HG03575 (cell line): ENCODE measurements at regions not wholly inside any gene's neighbourhood (a gene's known extent, or its start where the extent isn't known, plus 50 kb on each side); places are given as distances from the start of the nearest gene placed in this dataset.
"Not testable (repeated sequence)": the region's sequence is repeated elsewhere in the genome, so short reads cannot be mapped to it uniquely, and the experiment has no call there.

Experiments
- ATAC-seq: cut with Tn5 transposase; IDR thresholded peaks from one replicate; pipeline ENCODE4 v1.9.1; 2021; ENCODE audit not compliant: unreplicated experiment, insufficient number of reproducible peaks, low FRiP score; ENCODE audit errors: extremely low read depth

DNA sequence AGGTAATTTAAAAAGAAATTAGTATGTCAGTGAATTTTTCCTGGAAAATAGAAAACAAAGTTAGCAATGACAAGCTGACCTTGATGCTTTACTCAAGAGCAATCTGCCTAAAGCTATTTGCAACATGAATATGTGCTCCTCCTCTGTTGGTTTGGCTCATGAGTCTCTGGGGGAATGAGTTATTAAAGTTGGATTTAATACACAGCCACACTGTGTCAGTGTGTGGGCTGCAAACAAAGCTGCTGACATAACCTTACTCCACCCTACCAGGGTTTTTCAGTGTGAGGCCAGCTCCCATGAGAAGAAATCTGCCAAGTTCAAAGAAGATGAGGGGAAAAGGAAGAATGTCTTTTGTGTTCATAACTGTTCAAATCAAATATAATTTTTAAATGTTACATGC, 280.5 kb downstream of the TLL1 start:
- no peak for ATAC-seq

DNA sequence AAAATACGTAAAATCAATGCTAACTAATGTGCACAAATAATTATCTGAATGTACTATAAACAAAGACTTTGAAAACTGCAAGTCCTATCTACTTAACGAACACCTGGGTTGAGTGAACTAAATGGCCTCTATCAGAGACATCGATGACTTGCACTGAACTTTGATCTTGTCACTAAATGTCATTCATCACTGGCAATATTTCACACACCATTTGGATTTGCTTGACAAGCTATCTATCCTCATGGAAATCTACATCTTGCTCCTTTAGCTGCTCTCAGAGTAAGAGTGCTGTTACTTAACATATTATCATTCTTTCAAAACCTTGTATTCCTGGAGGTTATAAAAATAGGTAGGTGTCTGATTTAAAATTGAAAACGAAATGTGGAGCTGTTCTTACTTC, 289.3 kb downstream of the TLL1 start:
- ATAC-seq = no peak

DNA sequence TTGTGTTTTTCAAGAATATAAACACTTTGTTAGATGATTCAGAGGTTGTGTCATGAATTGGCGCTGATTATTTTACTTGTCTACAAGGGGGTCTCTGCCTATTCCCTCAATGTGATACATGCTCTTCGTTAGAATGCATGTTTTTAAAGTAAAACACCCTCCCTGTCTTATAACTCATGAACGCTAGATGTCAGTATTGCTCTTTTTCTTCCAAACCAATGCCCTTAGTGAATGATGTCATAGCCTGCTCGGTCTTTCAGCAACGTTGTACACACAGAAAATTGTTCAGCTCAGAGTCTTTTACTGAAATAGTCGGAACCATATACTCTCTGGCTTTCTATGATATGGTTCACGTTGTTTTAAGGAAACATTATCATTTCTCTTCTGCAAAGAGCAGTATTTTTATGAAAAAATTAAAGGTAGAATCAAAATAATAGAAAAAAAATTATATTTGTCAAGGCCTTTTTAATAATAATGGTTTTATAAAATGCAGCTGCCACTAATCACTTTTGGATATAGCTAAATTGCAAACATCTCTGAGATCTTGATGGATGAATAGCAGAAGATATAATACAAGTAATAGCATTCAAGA, 292.9 kb downstream of the TLL1 start:
- peak; percentile 95 for ATAC-seq

DNA sequence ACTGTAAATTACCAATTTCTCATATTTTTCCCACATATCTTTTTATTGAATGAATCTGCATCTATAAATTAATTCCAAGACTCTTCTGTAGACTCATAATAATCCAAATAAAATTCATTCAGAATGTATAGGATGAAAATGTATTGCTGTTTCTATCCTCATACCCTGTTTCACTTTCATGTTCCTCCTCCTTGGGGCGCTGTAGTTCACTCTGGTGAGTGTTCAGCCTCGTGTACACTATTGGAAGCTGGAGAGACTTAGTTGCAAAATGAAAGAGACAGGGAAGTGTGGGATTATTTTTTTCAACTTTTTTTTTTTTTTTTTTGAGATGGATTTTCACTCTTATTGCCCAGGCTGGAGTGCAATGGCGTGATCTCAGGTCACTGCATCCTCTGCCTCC, 296.1 kb downstream of the TLL1 start:
- ATAC-seq = no peak

DNA sequence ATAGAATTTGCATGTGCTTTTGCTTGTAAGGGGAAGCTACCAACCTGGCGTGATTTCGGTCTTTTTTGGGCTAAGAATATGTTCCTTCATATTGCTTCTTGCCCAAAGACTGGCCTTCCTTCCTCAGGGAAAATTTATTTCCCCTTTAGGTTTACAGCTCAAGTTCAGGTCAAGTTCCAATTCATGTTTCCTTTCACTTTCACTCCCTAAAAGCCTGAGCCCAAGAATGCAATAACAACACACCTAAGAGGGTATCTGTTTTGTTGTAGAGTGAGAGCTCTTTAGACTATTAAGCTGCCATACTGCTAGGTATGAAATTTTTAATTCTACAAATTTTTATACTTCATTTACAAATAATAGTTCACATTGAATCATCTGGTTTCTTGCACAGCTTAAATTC, 299.6 kb downstream of the TLL1 start:
- no peak for ATAC-seq

DNA sequence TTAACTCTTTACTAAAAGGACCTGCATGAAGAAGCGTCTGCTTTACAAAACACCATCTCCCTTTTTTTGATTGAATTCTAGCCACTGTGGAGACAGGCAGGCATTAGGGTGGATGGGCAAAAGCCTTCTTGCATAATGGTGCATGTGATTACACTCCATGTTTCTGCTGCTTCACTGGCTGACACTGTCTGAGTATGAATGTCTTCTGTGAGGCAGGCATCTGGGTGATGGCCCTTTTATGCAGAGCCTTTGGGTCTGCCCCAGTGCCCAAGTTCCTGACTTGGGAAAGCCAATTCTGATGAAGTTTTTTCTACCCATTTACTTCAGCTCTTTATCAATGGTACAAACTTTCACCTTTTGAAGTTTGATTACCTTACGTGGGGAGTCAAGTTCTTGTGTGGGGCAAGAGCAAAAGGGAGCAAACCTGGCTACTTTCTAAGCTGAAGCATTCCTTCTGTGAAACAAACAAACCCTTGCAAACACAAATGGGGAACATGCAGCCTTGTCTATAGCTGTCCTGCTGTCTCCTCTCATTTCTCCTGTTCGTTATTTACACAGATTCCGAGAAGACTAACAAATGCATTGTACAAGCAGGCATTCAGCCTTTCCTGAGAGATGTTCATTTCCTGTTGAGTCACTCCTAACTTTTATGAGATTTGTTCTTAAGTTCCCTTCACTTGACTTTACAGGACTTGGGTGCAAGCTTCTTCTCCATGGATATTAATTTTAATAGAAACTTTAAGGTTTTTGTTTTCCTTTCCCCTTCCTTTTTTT, 301.9 kb downstream of the TLL1 start:
- no peak for ATAC-seq

DNA sequence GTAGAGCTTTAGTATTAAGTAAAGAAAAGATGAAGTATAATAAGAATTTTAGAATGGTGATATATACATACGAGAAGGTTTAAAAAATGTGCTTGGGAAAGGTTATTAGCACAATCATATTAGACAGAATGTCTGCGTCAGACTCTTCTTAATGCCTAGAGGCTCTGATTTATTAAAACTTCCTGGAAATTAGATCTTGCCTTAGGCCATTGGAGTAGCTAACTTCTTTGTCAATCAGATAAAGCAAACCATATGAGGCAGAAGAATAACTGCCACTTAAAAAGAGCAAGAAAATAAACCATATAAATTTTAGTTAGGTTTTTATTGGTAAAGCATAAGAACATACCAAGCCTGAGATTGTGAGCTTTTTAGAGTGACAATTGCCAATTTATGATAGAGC, 309.1 kb downstream of the TLL1 start:
- no peak for ATAC-seq

DNA sequence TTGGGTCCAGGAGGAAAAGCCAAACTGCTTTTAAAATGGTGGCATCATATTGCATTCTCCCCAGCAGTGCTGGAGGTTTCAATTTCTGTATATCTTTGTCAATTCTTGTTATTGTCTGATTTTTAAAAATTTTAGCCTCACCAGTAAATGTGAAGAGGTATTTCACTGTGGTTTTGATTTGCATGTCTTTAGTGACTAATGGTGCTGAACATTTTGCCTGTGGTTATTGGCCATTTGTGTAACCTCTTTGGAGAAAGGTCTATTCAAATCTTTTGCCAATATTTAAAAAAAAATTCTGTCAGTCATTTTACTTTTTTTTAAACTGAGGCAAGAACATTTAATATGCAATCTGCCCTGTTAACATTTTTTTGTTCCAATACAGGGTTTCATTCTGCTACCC, 322.1 kb downstream of the TLL1 start:
- no peak for ATAC-seq

DNA sequence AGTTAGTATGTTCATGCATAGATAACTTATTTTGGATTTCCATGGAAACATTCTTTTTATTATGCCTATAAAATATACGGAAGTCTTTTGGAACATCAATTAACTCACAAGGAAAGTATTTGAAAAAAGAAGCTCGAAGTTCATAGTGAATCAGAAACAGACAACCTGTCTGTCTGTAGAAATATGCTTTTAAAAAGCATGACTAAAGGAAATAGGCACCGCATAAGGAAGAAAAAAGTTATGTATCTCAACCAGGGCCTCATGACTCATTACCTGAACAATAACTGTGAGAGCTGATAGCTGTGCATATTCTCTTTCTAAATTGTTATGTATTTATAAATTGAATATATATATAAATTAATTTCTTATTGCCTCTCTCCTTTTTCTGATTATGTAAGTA, 324.1 kb downstream of the TLL1 start:
- no peak for ATAC-seq

DNA sequence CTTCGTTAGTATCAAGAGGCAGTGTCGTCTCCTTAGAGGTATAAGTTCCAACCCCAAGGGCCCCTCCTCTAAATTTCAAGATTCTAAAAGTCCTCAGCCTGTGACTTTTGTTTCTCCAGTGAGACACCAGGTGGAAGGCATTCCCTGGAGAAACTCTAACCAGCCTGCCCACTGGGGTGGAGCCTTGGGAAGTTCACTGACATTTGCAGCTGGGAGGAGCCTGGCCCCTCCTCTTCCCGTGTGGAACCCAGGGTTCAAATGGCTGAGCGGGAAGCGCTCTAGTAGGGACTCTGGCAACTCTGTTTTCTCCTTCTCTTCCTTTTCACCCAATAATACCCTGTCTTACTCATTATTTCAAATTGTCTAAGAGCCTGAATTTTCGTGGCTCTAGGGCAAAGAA, 325.0 kb downstream of the TLL1 start:
- no peak for ATAC-seq

DNA sequence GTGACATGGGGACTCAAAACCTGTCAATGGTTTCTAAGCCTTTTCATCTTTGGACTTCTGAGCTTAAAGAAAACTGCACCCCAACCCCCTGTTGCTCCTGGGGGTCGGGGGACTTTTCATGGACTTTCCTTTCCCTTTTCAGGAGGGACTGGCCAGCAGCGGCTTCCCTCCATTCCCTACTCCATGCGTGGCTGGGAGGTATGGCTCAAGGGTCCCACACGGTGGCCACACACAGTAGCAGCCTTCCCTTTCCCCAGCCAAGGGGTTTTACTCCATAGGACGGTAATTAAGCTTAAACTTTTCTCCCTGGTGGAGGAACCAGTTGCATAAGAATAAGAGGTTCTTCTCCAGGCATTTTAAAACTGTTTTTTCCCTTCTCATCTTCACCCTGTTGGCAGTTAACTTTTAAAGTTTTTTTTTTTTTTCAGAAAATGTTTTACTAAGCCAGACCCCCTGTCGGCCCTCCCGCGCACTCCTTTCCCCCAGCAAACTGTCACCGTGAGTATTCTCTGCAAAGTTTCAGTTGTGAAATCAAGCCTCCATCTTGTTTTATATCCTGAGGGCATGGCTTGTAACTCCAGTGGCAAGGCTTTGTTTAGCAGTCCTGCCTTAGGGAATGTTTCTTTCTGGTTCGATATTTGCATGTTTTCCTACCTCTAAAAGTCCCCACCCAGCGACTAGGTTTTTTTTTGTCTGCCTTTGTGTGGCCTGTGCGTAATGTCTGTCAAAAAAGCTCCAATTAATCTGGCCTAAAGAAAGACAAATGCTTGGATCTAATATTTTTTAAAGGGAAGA, 325.7 kb downstream of the TLL1 start:
- no peak for ATAC-seq

DNA sequence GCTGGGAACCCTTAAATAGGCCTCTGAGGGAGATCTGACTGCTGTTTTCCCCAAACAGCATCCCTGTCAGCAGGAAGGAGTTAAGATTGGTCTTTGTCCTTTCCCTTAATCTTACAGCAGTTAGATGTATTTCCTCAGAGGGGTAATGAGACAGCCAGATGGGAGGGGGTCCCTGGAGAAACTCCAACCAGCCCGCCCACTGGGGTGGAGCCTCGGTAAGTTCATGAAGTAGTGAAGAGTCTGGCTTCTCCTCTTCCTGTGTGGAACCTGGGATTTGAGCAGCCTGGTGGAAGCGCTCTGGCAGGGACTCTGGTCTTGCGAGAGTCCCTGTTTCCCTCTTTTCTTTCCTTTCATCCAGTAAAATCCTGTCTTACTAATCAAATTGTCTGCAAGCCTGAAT, 330.0 kb downstream of the TLL1 start:
- ATAC-seq = no peak

DNA sequence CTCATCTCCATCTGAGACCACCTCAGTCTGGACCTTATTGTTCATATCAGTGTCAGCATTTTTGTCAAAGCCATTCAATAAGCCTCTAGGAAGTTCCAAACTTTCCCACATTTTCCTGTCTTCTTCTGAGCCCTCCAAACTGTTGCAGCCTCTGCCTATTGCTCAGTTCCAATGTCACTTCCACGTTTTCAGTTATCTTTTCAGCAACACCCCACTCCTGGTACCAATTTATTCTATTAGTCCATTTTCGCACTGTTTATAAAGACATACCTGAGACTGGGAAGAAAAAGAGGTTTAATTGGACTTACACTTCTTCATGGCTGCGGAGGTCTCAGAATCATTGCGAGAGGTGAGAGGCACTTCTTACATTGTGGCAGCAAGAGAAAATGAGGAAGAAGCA, 339.3 kb downstream of the TLL1 start:
- ATAC-seq = not testable (repeated sequence)

DNA sequence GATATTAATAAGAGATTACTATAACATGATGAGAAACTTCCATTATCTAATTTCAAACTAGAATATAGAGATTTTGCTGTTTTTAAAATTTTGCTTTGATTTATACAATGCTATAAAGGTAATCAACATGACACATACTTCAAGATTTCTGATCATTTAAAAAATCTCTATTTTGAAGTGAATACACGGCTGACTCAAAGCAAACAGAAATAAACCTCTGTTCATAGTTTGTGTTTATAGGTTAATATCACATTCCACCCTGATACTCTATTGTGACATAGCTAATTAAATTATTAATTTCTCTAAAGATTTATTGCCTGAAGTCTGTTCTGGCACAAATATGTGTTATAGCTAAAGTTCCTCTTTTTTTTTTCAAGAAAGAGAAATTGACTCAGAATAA, 349.2 kb downstream of the TLL1 start:
- no peak for ATAC-seq

DNA sequence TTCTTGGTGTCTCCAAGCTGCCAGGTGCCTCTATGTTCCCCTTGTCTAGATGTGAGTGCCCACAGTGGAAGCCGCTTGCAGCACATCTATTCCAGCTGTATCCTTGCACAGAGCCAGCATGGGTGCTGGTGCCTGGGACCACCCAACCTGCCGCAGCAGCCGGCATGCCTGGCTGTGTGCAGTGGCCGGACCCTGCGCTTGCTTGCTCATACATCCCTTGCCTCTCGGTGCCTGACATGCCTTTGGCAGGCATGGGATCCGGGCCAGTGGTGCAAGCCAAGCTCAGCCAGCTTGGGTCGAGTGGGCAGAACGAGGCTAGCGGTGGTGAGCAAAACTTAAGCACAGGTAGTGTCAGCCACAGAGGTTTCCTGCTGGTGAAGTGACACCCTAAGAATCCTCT, 355.1 kb downstream of the TLL1 start:
- ATAC-seq = no peak

DNA sequence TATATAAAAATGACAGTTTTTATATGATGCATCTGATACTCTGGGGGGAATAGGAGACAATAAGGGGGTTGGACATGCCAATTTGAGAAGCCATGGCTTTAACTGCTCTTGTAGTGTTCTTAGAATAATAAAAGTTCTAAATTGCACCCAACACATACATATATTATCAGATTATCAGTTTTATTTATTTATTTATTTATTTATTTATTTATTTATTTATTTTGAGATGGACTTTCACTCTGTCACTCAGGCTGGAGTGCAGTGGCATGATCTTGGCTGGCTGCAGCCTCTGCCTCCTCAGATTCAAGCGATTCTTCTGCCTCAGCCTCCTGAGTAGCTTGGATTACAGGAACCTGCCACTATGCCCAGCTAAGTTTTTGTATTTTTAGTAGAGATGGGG, 356.8 kb downstream of the TLL1 start:
- no peak for ATAC-seq

DNA sequence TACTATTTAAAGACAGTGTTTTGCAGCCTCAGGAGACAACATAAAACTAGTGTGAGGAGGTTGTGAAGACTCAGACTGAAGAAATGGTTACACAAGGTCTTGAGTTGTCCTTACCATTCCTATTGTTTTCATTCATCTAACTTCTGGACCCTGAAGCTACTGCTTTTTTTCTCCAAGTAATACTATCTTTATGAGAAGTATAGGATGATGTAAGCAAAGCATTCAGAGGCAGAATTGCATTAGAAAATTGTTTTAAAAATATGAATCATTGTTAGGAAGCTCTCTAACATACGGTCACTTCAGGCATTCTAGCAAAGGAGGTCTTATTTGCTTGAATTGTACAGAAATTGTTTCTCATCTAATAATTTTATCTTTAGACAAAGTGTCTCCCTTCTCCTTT, 357.8 kb downstream of the TLL1 start:
- no peak for ATAC-seq

DNA sequence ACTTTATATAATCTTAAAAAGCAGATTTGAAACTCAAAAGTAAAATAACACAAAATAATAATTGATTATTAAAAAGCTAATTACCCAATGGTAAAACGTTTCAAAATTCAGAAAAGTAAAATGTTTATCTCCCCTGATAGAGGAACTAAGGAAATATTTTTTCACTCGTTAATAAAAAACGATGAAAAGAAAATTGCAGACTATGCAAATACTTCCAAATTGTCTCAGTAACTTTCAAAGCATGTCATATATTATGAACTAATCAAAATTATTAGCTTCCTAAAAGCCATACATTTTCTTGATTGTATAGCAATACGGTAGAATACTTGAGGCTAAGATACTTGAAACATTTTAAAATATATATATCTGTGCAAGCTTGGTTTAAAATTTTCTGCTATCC, 366.3 kb downstream of the TLL1 start:
- ATAC-seq = no peak

DNA sequence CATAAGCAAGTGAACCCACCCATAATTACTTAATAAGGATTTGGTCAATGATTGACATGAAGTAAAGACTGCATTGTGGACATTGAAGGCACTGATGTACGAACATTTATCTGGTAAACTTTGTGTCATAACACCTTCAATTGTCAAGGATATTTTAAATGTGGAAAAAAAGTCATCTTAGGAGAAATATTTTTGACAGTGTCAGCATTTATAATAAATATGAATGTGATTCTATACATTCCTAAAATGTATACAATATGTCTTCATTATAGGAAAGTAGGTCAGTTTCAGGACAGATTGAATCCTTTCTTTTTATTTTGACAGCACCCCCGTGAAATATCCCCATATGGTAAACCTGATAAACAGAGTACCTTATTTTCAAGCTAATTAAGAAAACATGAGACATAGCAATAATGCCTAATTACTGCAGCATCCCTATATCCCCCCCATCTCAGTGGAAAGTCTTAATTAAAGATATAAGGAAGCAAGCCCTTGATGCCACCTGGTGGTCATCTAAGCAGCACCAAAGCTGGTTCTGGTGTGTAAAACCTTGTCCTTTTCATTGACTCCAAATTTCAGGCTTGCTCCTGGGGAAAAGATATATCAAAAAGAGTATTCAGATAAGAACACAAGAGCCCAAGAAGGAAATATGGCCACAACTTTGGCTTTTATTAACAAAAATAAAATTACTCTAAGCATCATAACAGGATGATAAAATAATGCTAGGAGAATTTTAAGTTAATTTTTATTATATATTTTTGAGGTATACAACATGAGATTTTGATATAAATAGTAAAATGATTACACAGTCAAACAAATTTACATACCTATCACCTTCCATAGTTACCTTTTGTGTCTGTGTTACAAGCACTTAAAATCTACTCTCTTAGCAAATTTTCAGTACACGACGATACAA, 379.7 kb downstream of the TLL1 start:
- ATAC-seq = no peak
